GM19328 (cell line): ENCODE measurements at regions not wholly inside any gene's neighbourhood (a gene's known extent, or its start where the extent isn't known, plus 50 kb on each side); places are given as distances from the start of the nearest gene placed in this dataset.
"Not testable (repeated sequence)": the region's sequence is repeated elsewhere in the genome, so short reads cannot be mapped to it uniquely, and the experiment has no call there.

Experiments used
- ATAC-seq: cut with Tn5 transposase; IDR thresholded peaks from one replicate; pipeline ENCODE4 v1.9.1; 2021; ENCODE audit warnings: mild to moderate bottlenecking, moderate library complexity; ENCODE audit not compliant: unreplicated experiment

GRCh38 chr6:99668036-99668705 is 61.5 kb downstream of the PRDM13 start:
- no peak for ATAC-seq

- ATAC-seq = no peak
Observed at GRCh38 chr6:99689916-99690685, 83.5 kb downstream of the PRDM13 start.

- ATAC-seq = not testable (repeated sequence)
Observed at GRCh38 chr6:99702287-99702686, 95.7 kb downstream of the PRDM13 start.

GRCh38 chr6:99709062-99709461 is 102.4 kb downstream of the PRDM13 start:
- ATAC-seq = no peak

- no peak for ATAC-seq
Observed at GRCh38 chr6:99711302-99711701, 104.7 kb downstream of the PRDM13 start.

- no peak for ATAC-seq
Observed at GRCh38 chr6:99711925-99712324, 105.3 kb downstream of the PRDM13 start.

- ATAC-seq = no peak
Observed at GRCh38 chr6:99712519-99712918, 105.9 kb downstream of the PRDM13 start.

GRCh38 chr6:99722043-99722442 is 115.4 kb downstream of the PRDM13 start:
- not testable (repeated sequence) for ATAC-seq

GRCh38 chr6:99730237-99730636 is 123.6 kb downstream of the PRDM13 start:
- not testable (repeated sequence) for ATAC-seq

- ATAC-seq = no peak
Observed at GRCh38 chr6:99736302-99736701, 129.7 kb downstream of the PRDM13 start.

- ATAC-seq = no peak
Observed at GRCh38 chr6:99739526-99739925, 132.9 kb downstream of the PRDM13 start.

- ATAC-seq = no peak
Observed at GRCh38 chr6:99741092-99741491, 134.5 kb downstream of the PRDM13 start.

GRCh38 chr6:99743647-99744046 is 137.0 kb downstream of the PRDM13 start:
- no peak for ATAC-seq

GRCh38 chr6:99745651-99746050 is 139.0 kb downstream of the PRDM13 start:
- no peak for ATAC-seq

- peak; percentile 71 for ATAC-seq
Observed at GRCh38 chr6:99746261-99746895, 139.7 kb downstream of the PRDM13 start.

- ATAC-seq = no peak
Observed at GRCh38 chr6:99761711-99762110, 155.1 kb downstream of the PRDM13 start.

GRCh38 chr6:99768166-99768565 is 161.5 kb downstream of the PRDM13 start:
- ATAC-seq = no peak

- no peak for ATAC-seq
Observed at GRCh38 chr6:99779631-99780555, 173.3 kb downstream of the PRDM13 start.

- ATAC-seq = no peak
Observed at GRCh38 chr6:99780556-99780885, 173.9 kb downstream of the PRDM13 start.

- no peak for ATAC-seq
Observed at GRCh38 chr6:99789767-99790166, 183.1 kb downstream of the PRDM13 start.

GRCh38 chr6:99790679-99791078 is 184.0 kb downstream of the PRDM13 start:
- ATAC-seq = no peak
